IPS DF 19.7 (cell line): ENCODE measurements at regions not wholly inside any gene's neighbourhood (a gene's known extent, or its start where the extent isn't known, plus 50 kb on each side); places are given as distances from the start of the nearest gene placed in this dataset.
"Not testable (repeated sequence)": the region's sequence is repeated elsewhere in the genome, so short reads cannot be mapped to it uniquely, and the experiment has no call there.

Source experiments
- DNase-seq: peaks from one replicate; pipeline ENCODE4 v3.0.0-alpha.2; 2013; ENCODE audit warnings: low read depth, low spot score

GRCh38 chr6:117761610-117762009 lies 86.3 kb downstream of the NUS1 start:
- no peak for DNase-seq

GRCh38 chr6:117771403-117771802 lies 96.1 kb downstream of the NUS1 start:
- DNase-seq: no peak

GRCh38 chr6:117776441-117776840 lies 101.2 kb downstream of the NUS1 start:
- DNase-seq: no peak

- DNase-seq: no peak
Observed at GRCh38 chr6:117781550-117781949, 106.3 kb downstream of the NUS1 start.

- DNase-seq: no peak
Observed at GRCh38 chr6:117783279-117783678, 108.0 kb downstream of the NUS1 start.

GRCh38 chr6:117791012-117791411 lies 115.7 kb downstream of the NUS1 start:
- DNase-seq: no peak

- no peak for DNase-seq
Observed at GRCh38 chr6:117795234-117795633, 111.8 kb upstream of the SLC35F1 start.

GRCh38 chr6:117798819-117799218 lies 108.2 kb upstream of the SLC35F1 start:
- not testable (repeated sequence) for DNase-seq

GRCh38 chr6:117810269-117810668 lies 96.8 kb upstream of the SLC35F1 start:
- no peak for DNase-seq

GRCh38 chr6:117817499-117817898 lies 89.6 kb upstream of the SLC35F1 start:
- no peak for DNase-seq

GRCh38 chr6:117817992-117818391 lies 89.1 kb upstream of the SLC35F1 start:
- DNase-seq: no peak

GRCh38 chr6:117818449-117818848 lies 88.6 kb upstream of the SLC35F1 start:
- DNase-seq: no peak

- DNase-seq: peak; percentile 28
Observed at GRCh38 chr6:117829594-117830319, 77.3 kb upstream of the SLC35F1 start.

GRCh38 chr6:117837261-117837660 lies 69.8 kb upstream of the SLC35F1 start:
- no peak for DNase-seq

GRCh38 chr6:117840541-117840983 lies 66.5 kb upstream of the SLC35F1 start:
- no peak for DNase-seq

- no peak for DNase-seq
Observed at GRCh38 chr6:117847912-117848311, 59.2 kb upstream of the SLC35F1 start.

- no peak for DNase-seq
Observed at GRCh38 chr6:117849087-117849486, 58.0 kb upstream of the SLC35F1 start.
